GM04503 (cell line): ENCODE measurements at regions not wholly inside any gene's neighbourhood (a gene's known extent, or its start where the extent isn't known, plus 50 kb on each side); places are given as distances from the start of the nearest gene placed in this dataset.
A peak's percentile ranks its signal among the peaks of the same experiment; 100 is the strongest.

Source experiments
- DNase-seq: peaks from one replicate; pipeline ENCODE4 v3.0.0-alpha.2; 2012; ENCODE audit warnings: low read depth

GRCh38 chr3:57009802-57010201 lies 50.7 kb upstream of the SPATA12 start:
- no peak for DNase-seq

GRCh38 chr3:57009367-57009766 lies 51.1 kb upstream of the SPATA12 start:
- DNase-seq, result no peak

- peak; percentile 66 for DNase-seq
Measured at GRCh38 chr3:57007521-57008460, 52.7 kb upstream of the SPATA12 start.

GRCh38 chr3:57006949-57007419 lies 53.5 kb upstream of the SPATA12 start:
- no peak for DNase-seq

- no peak for DNase-seq
Measured at GRCh38 chr3:57006179-57006657, 54.2 kb upstream of the SPATA12 start.

- DNase-seq, result no peak
Measured at GRCh38 chr3:57004229-57004628, 56.2 kb upstream of the SPATA12 start.

- DNase-seq, result no peak
Measured at GRCh38 chr3:57003676-57004075, 56.8 kb upstream of the SPATA12 start.

- no peak for DNase-seq
Measured at GRCh38 chr3:57001356-57001755, 59.1 kb upstream of the SPATA12 start.

- DNase-seq, result no peak
Measured at GRCh38 chr3:57000012-57000411, 60.5 kb upstream of the SPATA12 start.

GRCh38 chr3:56999547-56999946 lies 60.9 kb upstream of the SPATA12 start:
- DNase-seq, result no peak

GRCh38 chr3:56998076-56998529 lies 62.4 kb upstream of the SPATA12 start:
- no peak for DNase-seq

- peak; percentile 65 for DNase-seq
Measured at GRCh38 chr3:56997675-56998074, 62.8 kb upstream of the SPATA12 start.

- no peak for DNase-seq
Measured at GRCh38 chr3:56997041-56997440, 63.4 kb upstream of the SPATA12 start.

- no peak for DNase-seq
Measured at GRCh38 chr3:56994391-56994790, 66.1 kb upstream of the SPATA12 start.

GRCh38 chr3:56990641-56991015 lies 69.8 kb upstream of the SPATA12 start:
- no peak for DNase-seq

GRCh38 chr3:56989977-56990640 lies 70.4 kb upstream of the SPATA12 start:
- no peak for DNase-seq

- DNase-seq, result no peak
Measured at GRCh38 chr3:56989169-56989976, 71.1 kb upstream of the SPATA12 start.

GRCh38 chr3:56988458-56989168 lies 71.9 kb upstream of the SPATA12 start:
- no peak for DNase-seq

GRCh38 chr3:56987238-56987895 lies 73.1 kb upstream of the SPATA12 start:
- no peak for DNase-seq

- DNase-seq, result no peak
Measured at GRCh38 chr3:56986347-56986746, 74.1 kb upstream of the SPATA12 start.

GRCh38 chr3:56985878-56986277 lies 74.6 kb upstream of the SPATA12 start:
- no peak for DNase-seq
